Astrocyte of the cerebellum (primary cell): ENCODE measurements at regions not wholly inside any gene's neighbourhood (a gene's known extent, or its start where the extent isn't known, plus 50 kb on each side); places are given as distances from the start of the nearest gene placed in this dataset.
A peak's percentile ranks its signal among the peaks of the same experiment; 100 is the strongest.

ENCODE experiments used
- DNase-seq: peaks from one replicate; pipeline ENCODE4 v3.0.0-alpha.2; 2011; ENCODE audit warnings: low read depth
- H3K4me3 ChIP-seq: 2 replicates; pipeline ENCODE4 v1.5.1; 2011; ENCODE audit warnings: mild to moderate bottlenecking, low read depth, low read length, moderate library complexity
- in situ Hi-C: cut with HindIII; loops from 2 replicates; pipeline ENCODE4 v1.10.0; 2017; ENCODE audit warnings: low sequenced_read_pairs
- TF ChIP-seq, protein P1 (sequence below): IDR thresholded peaks from 2 replicates; pipeline ENCODE4 v1.5.1; 2012; ENCODE audit warnings: low read length, low read depth, moderate library complexity, mild to moderate bottlenecking; ENCODE audit errors: missing control alignments

DNA sequence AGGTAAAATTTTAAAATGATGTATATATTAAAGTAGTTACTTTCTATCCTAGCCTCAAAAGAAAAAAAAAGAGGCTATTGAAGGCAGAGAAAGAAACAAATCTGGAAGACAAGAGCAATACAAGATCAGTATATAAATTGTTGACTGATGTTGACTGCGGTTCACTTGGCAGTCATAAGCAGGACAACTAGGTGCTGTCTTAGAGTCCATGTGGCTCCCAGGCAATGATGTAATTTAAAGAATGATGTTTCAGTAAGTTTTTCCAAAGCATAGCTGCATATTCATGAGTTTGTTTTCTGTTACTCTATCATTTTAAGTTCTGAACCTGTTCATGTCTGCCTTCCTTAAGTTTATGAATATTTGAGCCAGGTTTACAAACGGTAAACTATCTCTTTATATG, 630.2 kb downstream of the FAT4 start:
- in situ Hi-C loops = no loop called here
- TF ChIP-seq, protein P1, sequence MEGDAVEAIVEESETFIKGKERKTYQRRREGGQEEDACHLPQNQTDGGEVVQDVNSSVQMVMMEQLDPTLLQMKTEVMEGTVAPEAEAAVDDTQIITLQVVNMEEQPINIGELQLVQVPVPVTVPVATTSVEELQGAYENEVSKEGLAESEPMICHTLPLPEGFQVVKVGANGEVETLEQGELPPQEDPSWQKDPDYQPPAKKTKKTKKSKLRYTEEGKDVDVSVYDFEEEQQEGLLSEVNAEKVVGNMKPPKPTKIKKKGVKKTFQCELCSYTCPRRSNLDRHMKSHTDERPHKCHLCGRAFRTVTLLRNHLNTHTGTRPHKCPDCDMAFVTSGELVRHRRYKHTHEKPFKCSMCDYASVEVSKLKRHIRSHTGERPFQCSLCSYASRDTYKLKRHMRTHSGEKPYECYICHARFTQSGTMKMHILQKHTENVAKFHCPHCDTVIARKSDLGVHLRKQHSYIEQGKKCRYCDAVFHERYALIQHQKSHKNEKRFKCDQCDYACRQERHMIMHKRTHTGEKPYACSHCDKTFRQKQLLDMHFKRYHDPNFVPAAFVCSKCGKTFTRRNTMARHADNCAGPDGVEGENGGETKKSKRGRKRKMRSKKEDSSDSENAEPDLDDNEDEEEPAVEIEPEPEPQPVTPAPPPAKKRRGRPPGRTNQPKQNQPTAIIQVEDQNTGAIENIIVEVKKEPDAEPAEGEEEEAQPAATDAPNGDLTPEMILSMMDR = no peak

DNA sequence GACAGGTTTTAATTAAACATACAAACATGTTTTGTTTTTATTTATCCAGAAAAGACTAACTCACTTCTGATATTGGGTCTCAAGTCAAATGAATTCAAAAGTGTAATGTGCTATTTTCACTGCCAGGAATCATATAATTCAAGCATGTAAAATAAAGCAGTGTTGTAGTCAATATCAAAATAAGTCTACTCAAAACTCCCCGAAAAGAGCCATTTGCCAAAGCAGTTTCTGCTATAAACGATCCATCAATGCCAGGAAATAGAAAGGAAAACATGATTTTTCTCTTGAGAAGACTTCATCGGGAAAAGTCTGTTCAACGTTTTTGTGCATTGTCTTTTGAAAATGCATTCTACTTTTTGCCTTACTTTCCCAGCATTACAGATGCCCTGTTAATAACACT, 633.3 kb downstream of the FAT4 start:
- no peak overlapping the region for H3K4me3 ChIP-seq
- TF ChIP-seq, protein P1 = no peak
- no peak for DNase-seq
- in situ Hi-C loops = no loop called here

More for the DNA sequence above, 630.2 kb downstream of the FAT4 start:
- no peak overlapping the region for H3K4me3 ChIP-seq
- DNase-seq = no peak

DNA sequence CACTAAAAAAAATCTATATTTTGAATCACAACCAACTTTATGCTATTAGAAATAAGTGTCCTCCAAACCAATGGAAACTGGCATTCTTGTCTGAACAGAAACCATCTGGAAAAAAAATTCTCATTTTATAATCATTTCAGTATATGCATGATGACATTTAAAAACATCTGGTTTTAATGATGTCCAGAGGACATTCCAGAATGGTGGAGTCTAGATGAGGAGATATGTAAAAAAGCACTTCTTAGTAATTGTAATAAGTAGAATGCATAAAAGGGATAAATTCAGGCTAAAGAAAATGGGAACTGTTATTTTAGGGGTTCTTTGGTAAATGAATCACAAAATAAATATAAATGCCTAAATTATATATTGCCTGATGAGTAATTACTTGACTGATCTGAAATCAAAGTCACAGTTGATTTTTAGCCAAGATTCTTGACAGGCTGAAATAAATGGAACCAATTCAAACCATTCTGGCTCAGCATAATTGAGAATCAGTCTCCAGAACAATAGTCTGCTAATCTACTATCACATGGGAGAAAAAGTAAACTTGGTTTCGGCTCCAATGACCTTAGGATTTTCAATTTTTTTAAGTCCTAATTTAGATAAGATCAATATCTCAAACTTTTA, 636.6 kb downstream of the FAT4 start:
- in situ Hi-C loops = no loop called here
- peak; percentile 20 for DNase-seq
- TF ChIP-seq, protein P1 = no peak
- H3K4me3 ChIP-seq = no peak overlapping the region

DNA sequence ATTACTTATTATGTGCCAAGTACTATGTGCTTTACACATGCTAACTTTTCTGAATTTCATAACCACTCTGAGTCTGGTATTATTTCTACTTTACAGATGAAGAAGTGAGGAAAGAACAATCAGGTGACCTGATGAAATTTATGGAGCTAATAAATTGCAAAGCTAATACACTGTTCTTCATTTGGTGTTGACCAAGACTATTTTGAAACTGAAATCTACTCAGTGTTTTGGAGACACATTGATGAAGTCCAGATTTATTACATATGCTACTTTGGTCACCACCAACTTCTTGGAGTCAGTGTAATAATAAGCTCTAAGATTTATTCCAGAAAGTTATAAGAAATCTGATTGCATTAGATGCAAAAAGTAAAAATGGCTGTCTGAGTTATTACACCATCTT, 637.9 kb downstream of the FAT4 start:
- in situ Hi-C loops = no loop called here
- H3K4me3 ChIP-seq = no peak overlapping the region
- DNase-seq = no peak

DNA sequence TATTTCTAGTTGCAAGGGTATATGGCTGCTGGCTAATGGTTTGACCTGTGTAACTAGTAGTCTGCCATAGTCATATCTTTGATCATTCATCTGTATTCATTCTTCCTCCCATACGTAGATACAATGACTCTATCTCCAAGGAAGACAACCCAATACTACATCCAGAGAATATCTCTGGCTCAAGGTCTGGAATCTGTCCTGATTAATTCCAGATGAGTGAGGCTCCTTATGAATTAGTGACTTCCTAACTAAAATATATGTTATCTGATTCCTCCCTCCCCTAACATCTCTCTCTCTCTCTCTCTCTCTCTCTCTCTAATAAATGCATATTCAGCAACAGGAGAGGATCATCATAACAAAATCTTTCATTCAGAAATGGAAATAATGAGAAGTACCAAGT, 641.5 kb downstream of the FAT4 start:
- TF ChIP-seq, protein P1 = no peak
- in situ Hi-C loops = no loop called here
- no peak overlapping the region for H3K4me3 ChIP-seq
- DNase-seq = no peak

More for the DNA sequence above, 637.9 kb downstream of the FAT4 start:
- TF ChIP-seq, protein P1 = no peak

DNA sequence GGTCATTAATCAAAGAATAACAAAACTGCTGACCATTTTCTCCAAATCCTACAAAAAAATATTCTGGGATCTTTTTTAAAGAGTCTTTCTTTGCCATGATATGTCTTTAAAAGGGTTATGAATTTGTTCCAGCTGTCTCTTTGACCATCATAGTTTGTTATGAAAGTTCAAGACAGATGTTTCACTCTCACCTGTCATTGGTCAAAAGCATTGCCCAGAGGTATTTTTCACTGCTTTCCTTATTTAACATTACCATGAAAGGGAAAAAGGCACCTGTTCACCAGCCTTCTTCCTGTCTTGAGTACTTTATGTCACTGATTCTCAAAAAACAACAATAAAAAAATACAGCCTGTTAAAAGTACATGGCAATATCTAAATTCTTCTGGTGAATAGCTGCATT, 643.8 kb downstream of the FAT4 start:
- TF ChIP-seq, protein P1 = no peak
- in situ Hi-C loops = no loop called here
- H3K4me3 ChIP-seq = no peak overlapping the region
- no peak for DNase-seq
